ENCODE measurements at regions not wholly inside any gene's neighbourhood (a gene's known extent, or its start where the extent isn't known, plus 50 kb on each side); places are given as distances from the start of the nearest gene placed in this dataset.
"Not testable (repeated sequence)": the region's sequence is repeated elsewhere in the genome, so short reads cannot be mapped to it uniquely, and the experiment has no call there.

DNA sequence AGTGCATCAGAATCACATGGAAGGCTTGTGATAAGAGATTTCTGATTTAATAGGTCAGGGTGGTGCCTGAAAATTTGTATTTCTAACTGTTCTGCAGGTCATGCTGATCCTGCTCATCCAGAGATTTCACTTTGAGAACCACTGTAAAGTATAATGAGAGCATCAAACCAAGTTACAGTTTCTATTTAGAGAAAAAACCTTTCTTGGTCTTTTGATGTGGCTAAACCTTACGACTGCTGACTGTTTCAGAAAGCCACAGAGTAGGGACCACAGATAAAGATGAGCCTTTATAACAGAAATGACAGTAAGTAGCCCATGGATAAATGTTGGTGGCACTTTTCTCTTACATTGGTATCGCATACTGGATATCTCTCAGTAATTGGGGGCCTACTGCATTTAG, 109.4 kb upstream of the FANCL start:
- DNase-seq, result no peak

DNA sequence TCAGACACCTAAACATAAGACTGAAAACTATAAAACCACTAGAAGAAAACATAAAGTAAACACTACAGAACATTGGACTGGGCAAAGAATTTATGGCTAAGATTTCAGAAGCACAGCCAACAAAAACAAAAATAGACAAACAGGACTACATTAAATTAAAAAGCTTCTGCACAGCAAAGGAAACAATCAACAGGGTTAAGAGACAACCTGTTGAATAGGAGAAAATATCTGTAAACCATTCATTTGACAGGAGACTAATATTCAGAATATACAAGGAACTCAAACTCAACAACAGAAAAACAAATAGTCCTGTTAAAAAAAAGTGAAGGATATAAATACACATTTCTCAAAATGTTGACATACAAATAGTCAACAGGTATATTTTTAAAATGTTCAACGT, 106.7 kb upstream of the FANCL start:
- DNase-seq, result no peak

DNA sequence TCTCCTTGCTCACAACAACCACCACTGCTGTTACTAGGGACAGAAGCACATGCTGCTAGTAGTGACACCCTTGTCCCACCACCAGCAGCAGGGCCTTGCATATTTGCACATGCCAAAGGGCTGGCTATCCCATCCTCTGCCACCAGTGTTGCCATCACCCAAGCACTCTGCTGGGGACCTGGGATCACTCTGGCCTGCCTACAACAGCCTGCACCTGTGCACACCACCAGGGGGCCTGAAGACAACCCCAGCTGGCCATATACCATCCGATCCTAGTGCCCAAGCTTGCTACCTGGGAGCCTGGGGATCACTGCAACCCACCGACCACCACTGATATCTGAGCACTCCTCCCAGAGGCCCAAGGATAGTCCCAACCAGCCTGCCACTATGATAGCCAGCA, 99.9 kb upstream of the FANCL start:
- no peak for DNase-seq

DNA sequence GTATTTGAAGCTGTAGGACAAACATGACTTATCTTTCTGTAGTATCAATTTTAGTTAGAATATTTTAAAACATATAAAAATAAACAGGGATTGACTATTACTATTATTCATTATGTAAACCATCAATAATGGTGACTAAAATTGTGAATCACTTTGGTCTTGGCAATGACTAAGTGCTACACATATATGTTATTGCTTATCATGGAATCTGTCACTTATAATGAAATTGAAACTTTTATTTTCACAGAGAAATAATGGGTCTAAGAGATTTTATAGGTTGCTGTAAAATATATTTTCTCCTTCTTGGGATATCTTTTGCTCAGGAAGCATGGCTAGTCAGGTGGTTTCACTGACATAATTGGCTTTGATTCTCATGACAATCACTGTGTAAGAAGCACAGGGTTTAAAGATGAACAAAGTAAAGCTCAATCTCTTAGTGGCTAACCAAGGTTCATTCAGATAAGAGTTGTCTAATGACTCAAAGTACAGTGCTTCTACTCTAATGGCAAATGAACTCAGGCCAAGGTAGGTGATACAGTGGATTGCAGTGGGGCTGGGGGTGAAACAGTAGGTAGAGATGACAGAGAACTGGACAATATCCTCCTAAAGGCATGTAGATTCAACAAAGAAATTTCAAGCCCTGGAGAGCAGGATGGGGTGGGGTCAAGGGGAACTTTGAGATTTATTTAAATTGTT, 98.6 kb upstream of the FANCL start:
- DNase-seq, result no peak

DNA sequence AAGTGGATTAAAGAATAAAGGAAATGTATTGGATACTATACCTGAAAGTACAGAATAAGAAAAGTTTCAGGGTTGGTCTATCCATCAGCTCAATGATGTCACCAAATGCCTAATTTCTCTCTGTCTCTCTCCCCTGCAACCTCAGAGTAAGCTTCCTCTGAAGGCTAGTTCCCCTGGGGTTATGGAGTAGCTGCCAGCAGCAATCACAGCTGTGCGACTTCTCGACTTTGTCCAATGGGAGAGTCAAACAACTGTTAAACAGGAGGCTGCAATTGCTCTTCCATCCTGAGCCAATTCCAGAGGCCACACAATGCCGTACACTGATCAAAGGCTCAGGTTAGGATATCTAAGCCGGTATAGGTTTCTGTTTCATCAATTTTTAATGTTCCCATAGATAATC, 95.3 kb upstream of the FANCL start:
- DNase-seq, result no peak

DNA sequence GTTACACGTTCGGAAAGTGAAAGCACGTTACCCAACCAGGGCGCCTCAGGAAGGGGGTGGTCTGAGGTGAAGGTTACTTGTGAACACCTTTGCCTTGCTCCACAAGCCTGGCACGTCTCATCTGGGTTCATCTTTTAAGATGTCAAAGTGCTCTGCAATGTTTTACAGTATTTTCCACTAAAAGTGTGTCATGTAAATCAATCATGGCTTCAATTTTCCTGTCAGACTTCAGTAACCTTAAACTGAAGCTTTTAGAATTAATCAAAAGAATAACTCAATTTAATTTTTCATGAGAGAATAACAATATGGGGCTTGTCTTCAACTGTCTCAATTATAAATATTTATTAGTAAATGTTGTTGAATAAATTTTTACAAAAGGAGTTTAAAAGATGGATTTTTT, 93.3 kb upstream of the FANCL start:
- DNase-seq, result no peak

DNA sequence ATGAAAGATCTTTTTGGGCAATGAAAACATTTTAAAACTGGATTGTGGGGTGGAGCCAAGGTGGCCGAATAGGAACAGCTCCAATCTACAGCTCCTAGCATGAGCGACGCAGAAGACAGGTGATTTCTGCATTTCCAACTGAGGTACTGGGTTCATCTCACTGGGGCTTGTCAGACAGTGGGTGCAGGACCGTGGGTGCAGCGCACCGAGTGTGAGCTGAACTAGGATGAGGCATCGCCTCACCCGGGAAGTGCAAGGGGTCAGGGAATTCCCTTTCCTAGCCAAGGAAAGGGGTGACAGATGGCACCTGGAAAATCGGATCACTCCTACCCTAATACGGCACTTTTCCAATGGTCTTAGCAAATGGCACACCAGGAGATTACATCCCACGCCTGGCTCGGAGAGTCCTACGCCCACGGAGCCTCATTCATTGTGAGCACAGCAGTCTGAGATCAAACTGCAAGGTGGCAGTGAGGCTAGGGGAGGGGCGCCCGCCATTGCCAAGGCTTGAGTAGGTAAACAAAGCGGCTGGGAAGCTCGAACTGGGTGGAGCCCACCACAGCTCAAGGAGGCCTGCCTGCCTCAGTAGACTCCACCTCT, 84.3 kb upstream of the FANCL start:
- DNase-seq, result not testable (repeated sequence)

DNA sequence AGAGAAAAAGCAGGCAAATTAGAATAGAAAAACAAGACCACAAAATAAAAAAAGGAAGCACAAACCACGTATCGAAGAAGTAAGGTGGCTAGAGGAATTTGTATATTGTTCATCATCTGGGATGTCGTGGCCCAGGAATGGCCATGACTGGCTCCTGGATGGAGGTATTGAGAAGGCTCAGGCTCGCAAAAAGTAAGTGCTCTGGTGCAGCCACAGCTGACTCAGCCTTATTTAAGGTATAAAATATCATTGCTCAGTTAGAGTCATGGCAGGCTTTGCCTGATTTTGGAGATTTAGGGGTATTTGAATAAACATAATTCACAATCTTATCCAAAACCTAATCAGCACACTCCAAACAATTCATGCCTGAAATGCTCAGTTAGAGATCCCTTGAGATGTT, 78.4 kb upstream of the FANCL start:
- no peak for DNase-seq

DNA sequence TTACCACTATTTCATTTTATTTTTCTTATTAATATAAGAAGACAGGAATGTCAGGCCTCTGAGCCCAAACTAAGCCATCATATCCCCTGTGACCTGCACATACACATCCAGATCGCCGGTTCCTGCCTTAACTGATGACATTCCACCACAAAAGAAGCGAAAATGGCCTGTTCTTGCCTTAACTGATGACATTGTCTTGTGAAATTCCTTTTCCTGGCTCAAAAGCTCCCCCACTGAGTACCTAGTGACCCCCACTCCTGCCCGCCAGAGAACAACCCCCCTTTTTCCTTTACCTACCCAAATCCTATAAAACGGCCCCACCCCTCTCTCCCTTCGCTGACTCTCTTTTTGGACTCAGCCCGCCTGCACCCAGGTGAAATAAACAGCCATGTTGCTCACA, 77.8 kb upstream of the FANCL start:
- not testable (repeated sequence) for DNase-seq

DNA sequence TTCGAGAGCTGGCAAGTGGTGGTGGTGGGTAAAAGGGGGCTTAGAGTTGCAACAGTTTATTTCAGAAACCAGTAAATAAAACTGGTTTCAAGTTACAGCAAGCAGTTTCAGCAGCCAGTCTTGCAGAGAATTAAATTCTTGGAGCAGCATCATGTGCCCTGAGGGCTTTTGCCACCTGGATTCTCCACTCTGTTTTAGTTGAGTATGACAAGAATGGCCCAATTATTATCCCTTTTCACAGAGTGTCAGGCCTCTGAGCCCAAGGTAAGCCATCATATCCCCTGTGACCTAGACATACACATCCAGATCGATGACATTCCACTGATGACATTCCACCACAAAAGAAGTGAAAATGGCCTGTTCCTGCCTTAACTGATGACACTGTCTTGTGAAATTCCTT, 72.8 kb upstream of the FANCL start:
- no peak for DNase-seq

DNA sequence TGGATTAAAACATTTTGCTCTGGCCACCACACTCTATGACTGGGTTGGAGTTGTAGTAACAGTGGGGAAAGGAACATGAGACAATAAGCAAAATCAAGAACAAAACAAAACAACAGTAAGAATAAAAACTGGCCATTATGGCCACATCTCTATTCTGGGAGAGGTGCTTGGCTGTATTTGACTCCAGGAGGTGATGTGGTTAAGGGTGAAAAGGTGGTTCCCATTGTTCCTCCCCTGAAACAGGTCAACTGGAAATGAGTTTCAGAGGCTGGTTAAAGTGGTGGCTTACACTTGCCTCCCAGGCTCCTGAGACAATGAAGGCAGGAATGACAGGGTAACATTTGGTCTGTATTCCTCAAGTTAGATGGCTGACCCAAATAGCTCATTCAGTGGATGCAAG, 67.3 kb upstream of the FANCL start:
- DNase-seq, result no peak

DNA sequence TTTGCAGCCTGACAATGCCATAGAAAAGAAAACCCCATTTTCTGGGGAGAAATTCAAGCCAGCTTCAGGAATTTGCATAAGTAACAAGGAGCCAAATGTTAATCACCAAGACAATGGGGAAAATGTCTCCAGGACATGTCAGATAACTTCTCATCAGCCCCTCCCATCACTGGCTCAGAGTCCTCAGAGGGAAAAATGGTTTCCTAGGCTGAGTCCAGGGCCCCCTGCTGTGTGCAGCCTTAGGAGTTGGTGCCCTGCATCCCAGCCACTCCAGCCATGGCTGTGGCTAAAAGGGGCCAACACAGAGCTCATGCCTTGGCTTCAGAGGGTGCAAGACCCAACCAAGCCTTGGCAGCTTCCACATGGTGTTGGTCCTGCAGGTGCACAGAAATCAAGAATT, 63.7 kb upstream of the FANCL start:
- DNase-seq, result no peak

DNA sequence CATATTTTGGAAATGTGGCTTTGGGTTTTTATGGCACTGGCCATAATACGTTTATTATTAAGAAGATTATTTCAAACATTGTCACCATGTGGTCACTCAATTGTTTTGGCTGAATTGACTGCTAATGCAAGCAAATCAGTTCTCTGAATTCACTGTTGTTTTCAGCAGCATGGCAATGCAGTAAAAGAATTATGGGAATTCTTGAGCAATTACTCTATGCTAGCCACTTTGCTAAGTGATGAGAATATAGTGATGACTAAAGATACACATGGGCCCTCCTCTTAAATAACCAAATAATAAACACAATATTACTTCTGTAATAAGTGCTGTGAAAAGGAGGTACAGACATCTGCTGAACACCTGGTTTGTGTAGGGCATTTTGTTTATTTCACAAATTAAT, 58.0 kb upstream of the FANCL start:
- no peak for DNase-seq

DNA sequence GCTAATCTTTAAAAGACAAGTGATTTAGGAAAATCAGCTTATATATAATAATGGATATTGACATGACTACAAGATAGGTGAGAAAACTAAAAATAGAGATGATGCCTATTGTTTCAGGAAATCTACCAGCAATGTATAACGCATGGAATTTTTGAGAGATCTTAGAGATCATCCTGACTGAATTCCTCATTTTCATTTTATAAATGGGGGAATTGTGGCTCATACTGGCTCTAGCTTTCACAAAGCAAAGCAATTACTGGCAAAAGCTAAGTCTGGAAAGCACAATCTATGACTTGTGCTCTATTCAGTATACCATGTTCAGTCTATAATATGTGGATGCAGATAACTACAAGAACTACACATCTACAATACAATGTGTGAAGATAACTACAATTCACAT, 51.9 kb upstream of the FANCL start:
- no peak for DNase-seq

DNA sequence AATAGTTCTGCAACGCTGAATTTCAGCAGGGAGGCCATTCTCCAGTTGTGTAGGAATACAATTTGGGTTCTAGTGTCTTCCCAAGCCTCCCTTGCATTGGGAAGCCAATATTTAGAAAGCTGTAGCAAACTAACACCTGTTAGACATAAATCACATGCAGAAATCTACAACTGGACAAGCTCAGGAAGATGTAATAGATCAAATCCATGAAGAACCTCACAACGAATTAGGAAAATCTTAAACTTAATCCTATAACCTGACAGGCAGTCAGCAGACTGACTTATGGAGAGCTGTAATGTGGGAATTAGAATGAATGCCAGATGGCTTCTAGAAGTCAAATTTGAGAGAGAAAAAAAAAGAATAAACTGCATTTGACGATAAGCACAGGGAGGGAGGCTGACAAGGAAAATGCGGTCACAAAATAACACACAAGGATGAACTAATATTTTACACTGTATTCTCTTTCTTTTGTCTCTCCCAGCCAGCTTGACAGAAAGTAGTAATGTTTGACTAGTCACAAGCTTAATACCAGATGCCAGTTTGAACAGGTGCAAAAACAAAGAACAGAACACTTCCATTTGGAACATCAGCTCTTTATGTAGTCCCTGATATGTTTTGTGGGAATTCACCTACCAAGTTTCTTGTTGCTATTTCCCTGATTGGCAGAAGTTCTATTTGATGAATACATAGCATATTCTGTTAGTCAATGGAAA, 50.8 kb upstream of the FANCL start:
- DNase-seq, result no peak
